ENCODE measurements at regions not wholly inside any gene's neighbourhood (a gene's known extent, or its start where the extent isn't known, plus 50 kb on each side); places are given as distances from the start of the nearest gene placed in this dataset.
"Not testable (repeated sequence)": the region's sequence is repeated elsewhere in the genome, so short reads cannot be mapped to it uniquely, and the experiment has no call there.

GRCh38 chr20:48381353-48382120 lies 446.3 kb downstream of the PREX1 start:
- DNase-seq (ENCODE audit: low read depth), result no peak

- no peak for DNase-seq (ENCODE audit: low read depth)
Measured at GRCh38 chr20:48380661-48381060, 447.1 kb downstream of the PREX1 start.

GRCh38 chr20:48378976-48379675 lies 448.7 kb downstream of the PREX1 start:
- DNase-seq (ENCODE audit: low read depth), result no peak

- no peak for DNase-seq (ENCODE audit: low read depth)
Measured at GRCh38 chr20:48377940-48378339, 449.9 kb downstream of the PREX1 start.

- DNase-seq (ENCODE audit: low read depth), result no peak
Measured at GRCh38 chr20:48375804-48376203, 452.0 kb downstream of the PREX1 start.

GRCh38 chr20:48374991-48375595 lies 452.7 kb downstream of the PREX1 start:
- DNase-seq (ENCODE audit: low read depth), result no peak

GRCh38 chr20:48374031-48374907 lies 453.5 kb downstream of the PREX1 start:
- not testable (repeated sequence) for DNase-seq (ENCODE audit: low read depth)

- no peak for DNase-seq (ENCODE audit: low read depth)
Measured at GRCh38 chr20:48373555-48373934, 454.3 kb downstream of the PREX1 start.

- DNase-seq (ENCODE audit: low read depth), result not testable (repeated sequence)
Measured at GRCh38 chr20:48372851-48373554, 454.8 kb downstream of the PREX1 start.

GRCh38 chr20:48371211-48371610 lies 456.6 kb downstream of the PREX1 start:
- DNase-seq (ENCODE audit: low read depth), result no peak

- not testable (repeated sequence) for DNase-seq (ENCODE audit: low read depth)
Measured at GRCh38 chr20:48368580-48369021, 459.2 kb downstream of the PREX1 start.

GRCh38 chr20:48367541-48368358 lies 460.0 kb downstream of the PREX1 start:
- not testable (repeated sequence) for DNase-seq (ENCODE audit: low read depth)

- no peak for DNase-seq (ENCODE audit: low read depth)
Measured at GRCh38 chr20:48366230-48366629, 461.6 kb downstream of the PREX1 start.

- no peak for DNase-seq (ENCODE audit: low read depth)
Measured at GRCh38 chr20:48364688-48365421, 462.9 kb downstream of the PREX1 start.

- DNase-seq (ENCODE audit: low read depth), result no peak
Measured at GRCh38 chr20:48364055-48364454, 463.7 kb downstream of the PREX1 start.

- DNase-seq (ENCODE audit: low read depth), result no peak
Measured at GRCh38 chr20:48360342-48360975, 467.3 kb downstream of the PREX1 start.

GRCh38 chr20:48359692-48360341 lies 468.0 kb downstream of the PREX1 start:
- DNase-seq (ENCODE audit: low read depth), result no peak

GRCh38 chr20:48359055-48359390 lies 468.8 kb downstream of the PREX1 start:
- DNase-seq (ENCODE audit: low read depth), result not testable (repeated sequence)
